ENCODE measurements at regions not wholly inside any gene's neighbourhood (a gene's known extent, or its start where the extent isn't known, plus 50 kb on each side); places are given as distances from the start of the nearest gene placed in this dataset.

DNA sequence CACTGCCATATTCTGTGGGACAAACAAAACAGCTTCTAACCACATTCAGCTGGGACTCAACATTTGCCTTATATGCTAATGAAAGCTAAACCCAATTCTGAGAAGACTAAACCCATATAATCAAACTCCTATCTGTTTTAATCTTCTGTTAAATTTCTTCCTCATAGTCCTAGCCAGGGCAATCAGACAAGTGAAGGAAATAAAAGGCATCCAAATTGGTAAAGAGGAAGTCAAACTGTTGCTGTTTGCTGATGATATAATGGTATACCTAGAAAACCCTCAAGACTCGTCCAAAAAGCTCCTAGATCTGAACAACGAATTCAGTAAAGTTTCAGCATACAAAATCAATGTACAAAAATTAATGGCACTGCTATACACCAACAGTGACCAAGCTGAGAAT is 157.1 kb downstream of the PHLDA1 start:
- FAIRE-seq (no peak), ATAC-seq (no peak), DNase-seq (ENCODE audit: low spot score) (no peak)
- ChIA-PET CTCF (ENCODE audit: low intra/inter-chr PET ratio, low total read pairs) (no interaction called here), POLR2A (interaction anchor here (0.9 kb wide), 1 partner anchor 157 kb away, joined by 4 read pairs; the partner anchor contains the start of gene PHLDA1)
- H3K27ac ChIP-seq (ENCODE audit: extremely low read length, insufficient read depth, low read length), result no peak overlapping the region
- in situ Hi-C loops (cut with HindIII; ENCODE audit: extremely low pct_ligation_motif_present, low pct_unique_long_range_greater_than_20kb) (no loop called here), intact Hi-C loops (cut with micrococcal nuclease; ENCODE audit: unreplicated experiment) (no loop called here)
- no peaks in the 10 kb centered on the region for H4K20me1 ChIP-seq (ENCODE audit: insufficient read depth, low read length)
- peaks cover 4% of the 10 kb centered on the region; the same call in 1 of the 2 replicates for H3K9me3 ChIP-seq (ENCODE audit: low read length)
- BruUV-seq (replicated peaks), result no TSS peak
- H3K4me1 ChIP-seq (ENCODE audit: insufficient read depth, low read length), result peaks cover 54% of the 10 kb centered on the region
- H3K4me2 ChIP-seq (ENCODE audit: low read depth, low read length), result no peak overlapping the region
- no peaks in the 10 kb centered on the region for H3K79me2 ChIP-seq (ENCODE audit: insufficient read depth, low read length)
- no peak overlapping the region for H3K9ac ChIP-seq (ENCODE audit: insufficient read depth, low read depth, low read length)
- no peak overlapping the region for H2AFZ ChIP-seq (ENCODE audit: low read length)
- no peaks in the 10 kb centered on the region for H3K27me3 ChIP-seq (ENCODE audit: control insufficient read depth in 1 of 2, insufficient read depth in 2 of 2, low read length in 2 of 2)
- TF ChIP-seq DRAP1 (CRISPR knock-in tag; IDR thresholded peaks at IDR 0.05), result no peak
- TF ChIP-seq, protein P1, sequence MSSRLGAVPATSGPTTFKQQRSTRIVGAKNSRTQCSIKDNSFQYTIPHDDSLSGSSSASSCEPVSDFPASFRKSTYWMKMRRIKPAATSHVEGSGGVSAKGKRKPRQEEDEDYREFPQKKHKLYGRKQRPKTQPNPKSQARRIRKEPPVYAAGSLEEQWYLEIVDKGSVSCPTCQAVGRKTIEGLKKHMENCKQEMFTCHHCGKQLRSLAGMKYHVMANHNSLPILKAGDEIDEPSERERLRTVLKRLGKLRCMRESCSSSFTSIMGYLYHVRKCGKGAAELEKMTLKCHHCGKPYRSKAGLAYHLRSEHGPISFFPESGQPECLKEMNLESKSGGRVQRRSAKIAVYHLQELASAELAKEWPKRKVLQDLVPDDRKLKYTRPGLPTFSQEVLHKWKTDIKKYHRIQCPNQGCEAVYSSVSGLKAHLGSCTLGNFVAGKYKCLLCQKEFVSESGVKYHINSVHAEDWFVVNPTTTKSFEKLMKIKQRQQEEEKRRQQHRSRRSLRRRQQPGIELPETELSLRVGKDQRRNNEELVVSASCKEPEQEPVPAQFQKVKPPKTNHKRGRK (CRISPR knock-in tag; IDR thresholded peaks at IDR 0.05), result no peak
- TF ChIP-seq ZNF296 (CRISPR knock-in tag; conservative IDR thresholded peaks at IDR 0.05), result no peak
- TF ChIP-seq ZFP37 (CRISPR knock-in tag; IDR thresholded peaks at IDR 0.05; ENCODE audit: borderline replicate concordance), result no peak
- TF ChIP-seq, protein P2, sequence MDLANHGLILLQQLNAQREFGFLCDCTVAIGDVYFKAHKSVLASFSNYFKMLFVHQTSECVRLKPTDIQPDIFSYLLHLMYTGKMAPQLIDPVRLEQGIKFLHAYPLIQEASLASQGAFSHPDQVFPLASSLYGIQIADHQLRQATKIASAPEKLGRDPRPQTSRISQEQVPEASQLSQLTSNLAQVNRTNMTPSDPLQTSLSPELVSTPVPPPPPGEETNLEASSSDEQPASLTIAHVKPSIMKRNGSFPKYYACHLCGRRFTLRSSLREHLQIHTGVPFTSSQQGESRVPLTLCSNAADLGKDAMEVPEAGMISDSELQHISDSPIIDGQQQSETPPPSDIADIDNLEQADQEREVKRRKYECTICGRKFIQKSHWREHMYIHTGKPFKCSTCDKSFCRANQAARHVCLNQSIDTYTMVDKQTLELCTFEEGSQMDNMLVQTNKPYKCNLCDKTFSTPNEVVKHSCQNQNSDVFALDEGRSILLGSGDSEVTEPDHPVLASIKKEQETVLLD (CRISPR knock-in tag; IDR thresholded peaks at IDR 0.05; ENCODE audit: low read depth), result no peak
- no peak for TF ChIP-seq GLMP (CRISPR knock-in tag; IDR thresholded peaks at IDR 0.05; ENCODE audit: borderline replicate concordance)
- TF ChIP-seq ZSCAN30 (CRISPR knock-in tag; IDR thresholded peaks at IDR 0.05), result no peak
- TF ChIP-seq, protein P3, sequence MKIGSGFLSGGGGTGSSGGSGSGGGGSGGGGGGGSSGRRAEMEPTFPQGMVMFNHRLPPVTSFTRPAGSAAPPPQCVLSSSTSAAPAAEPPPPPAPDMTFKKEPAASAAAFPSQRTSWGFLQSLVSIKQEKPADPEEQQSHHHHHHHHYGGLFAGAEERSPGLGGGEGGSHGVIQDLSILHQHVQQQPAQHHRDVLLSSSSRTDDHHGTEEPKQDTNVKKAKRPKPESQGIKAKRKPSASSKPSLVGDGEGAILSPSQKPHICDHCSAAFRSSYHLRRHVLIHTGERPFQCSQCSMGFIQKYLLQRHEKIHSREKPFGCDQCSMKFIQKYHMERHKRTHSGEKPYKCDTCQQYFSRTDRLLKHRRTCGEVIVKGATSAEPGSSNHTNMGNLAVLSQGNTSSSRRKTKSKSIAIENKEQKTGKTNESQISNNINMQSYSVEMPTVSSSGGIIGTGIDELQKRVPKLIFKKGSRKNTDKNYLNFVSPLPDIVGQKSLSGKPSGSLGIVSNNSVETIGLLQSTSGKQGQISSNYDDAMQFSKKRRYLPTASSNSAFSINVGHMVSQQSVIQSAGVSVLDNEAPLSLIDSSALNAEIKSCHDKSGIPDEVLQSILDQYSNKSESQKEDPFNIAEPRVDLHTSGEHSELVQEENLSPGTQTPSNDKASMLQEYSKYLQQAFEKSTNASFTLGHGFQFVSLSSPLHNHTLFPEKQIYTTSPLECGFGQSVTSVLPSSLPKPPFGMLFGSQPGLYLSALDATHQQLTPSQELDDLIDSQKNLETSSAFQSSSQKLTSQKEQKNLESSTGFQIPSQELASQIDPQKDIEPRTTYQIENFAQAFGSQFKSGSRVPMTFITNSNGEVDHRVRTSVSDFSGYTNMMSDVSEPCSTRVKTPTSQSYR (CRISPR knock-in tag; IDR thresholded peaks at IDR 0.05; ENCODE audit: borderline replicate concordance), result no peak
- no peak for TF ChIP-seq GMEB1 (CRISPR knock-in tag; IDR thresholded peaks at IDR 0.05; ENCODE audit: borderline replicate concordance)
- no peak for TF ChIP-seq ZNF572 (CRISPR knock-in tag; IDR thresholded peaks at IDR 0.05)
- H3K36me3 ChIP-seq (replicated peaks in 1 of 2; ENCODE audit: control insufficient read depth in 1 of 2, insufficient read depth in 2 of 2, low read length in 2 of 2), result no peaks in the 10 kb centered on the region
- no peak overlapping the region for H3K4me3 ChIP-seq (replicated peaks in 1 of 3; ENCODE audit: insufficient read depth in 1 of 3, low read depth in 2 of 3, low read length in 3 of 3)
- 68% methylated on average over 2 of the region's 2 CpGs for WGBS (ENCODE audit: low lambda C conversion rate)
